ENCODE measurements at regions not wholly inside any gene's neighbourhood (a gene's known extent, or its start where the extent isn't known, plus 50 kb on each side); places are given as distances from the start of the nearest gene placed in this dataset.

DNA sequence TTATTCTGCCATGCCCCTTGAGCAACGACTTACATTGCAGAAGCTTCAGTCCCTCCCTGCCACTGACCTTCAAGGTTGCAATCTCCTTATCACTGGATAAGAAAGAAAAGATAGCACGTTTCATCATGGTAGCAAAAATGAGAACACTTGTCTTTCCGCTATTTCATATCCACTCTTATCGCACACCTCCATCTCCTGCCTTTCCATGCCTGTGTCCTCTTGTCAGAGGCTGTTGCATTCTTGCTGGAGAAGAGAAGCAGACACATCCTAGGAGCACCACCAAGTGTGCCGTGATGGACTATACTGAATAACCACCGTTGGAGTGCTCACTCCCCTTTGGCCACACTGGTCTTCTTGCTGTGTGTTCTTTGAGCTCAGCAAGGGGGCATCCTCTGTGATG lies 230.6 kb upstream of the IRX3 start:
- Histone ChIP-seq H3K27ac (no peak overlapping the region), H3K4me3 (no peak overlapping the region), H3K27me3 (no peaks in the 10 kb centered on the region), H3K9me3 (peaks cover 0 to 8% of the 10 kb centered on the region in 2 donors), H3K4me1 (no peaks in the 10 kb centered on the region), H3K36me3 (no peaks in the 10 kb centered on the region)
- DNase-seq = no peak
- intact Hi-C loops (cut with DNase I) = no loop called here
- no peak for ATAC-seq
- TF ChIP-seq, protein P1, sequence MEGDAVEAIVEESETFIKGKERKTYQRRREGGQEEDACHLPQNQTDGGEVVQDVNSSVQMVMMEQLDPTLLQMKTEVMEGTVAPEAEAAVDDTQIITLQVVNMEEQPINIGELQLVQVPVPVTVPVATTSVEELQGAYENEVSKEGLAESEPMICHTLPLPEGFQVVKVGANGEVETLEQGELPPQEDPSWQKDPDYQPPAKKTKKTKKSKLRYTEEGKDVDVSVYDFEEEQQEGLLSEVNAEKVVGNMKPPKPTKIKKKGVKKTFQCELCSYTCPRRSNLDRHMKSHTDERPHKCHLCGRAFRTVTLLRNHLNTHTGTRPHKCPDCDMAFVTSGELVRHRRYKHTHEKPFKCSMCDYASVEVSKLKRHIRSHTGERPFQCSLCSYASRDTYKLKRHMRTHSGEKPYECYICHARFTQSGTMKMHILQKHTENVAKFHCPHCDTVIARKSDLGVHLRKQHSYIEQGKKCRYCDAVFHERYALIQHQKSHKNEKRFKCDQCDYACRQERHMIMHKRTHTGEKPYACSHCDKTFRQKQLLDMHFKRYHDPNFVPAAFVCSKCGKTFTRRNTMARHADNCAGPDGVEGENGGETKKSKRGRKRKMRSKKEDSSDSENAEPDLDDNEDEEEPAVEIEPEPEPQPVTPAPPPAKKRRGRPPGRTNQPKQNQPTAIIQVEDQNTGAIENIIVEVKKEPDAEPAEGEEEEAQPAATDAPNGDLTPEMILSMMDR (IDR thresholded peaks at IDR 0.05) = no peak

DNA sequence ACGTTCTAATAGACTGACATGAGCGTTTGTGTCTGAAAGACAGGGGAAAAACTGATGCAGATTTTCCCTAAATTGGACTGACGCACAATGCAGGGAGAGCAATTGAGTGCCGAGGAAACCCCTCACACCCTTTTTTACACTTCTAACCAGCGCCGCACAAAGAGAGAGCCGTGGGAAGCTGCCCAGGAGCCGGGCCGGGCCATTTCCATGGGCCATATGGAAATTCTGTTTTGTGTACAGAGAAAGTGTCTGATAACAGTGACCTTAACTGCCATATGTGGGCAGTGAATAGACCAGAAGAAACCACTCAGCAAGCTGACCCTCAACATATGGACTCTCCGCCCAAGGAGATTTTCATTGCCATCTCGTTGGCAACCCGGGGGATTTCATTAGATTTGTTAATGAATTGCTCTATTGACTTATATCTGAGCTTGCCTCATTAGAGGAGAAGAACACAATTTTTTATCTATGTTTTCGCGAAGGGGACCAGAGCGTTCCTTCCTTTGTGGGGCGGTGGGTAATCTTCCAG lies 225.9 kb upstream of the IRX3 start:
- no peaks in the 10 kb centered on the region for H3K9me3 ChIP-seq
- no peaks in the 10 kb centered on the region for H3K27me3 ChIP-seq
- no peak overlapping the region for H3K27ac ChIP-seq
- no peak for ATAC-seq
- H3K4me3 ChIP-seq = no peak overlapping the region
- intact Hi-C loops (cut with DNase I) = no loop called here
- TF ChIP-seq, protein P1 (IDR thresholded peaks at IDR 0.05) = no peak
- DNase-seq = no peak
- no peaks in the 10 kb centered on the region for H3K36me3 ChIP-seq
- H3K4me1 ChIP-seq = no peaks in the 10 kb centered on the region

DNA sequence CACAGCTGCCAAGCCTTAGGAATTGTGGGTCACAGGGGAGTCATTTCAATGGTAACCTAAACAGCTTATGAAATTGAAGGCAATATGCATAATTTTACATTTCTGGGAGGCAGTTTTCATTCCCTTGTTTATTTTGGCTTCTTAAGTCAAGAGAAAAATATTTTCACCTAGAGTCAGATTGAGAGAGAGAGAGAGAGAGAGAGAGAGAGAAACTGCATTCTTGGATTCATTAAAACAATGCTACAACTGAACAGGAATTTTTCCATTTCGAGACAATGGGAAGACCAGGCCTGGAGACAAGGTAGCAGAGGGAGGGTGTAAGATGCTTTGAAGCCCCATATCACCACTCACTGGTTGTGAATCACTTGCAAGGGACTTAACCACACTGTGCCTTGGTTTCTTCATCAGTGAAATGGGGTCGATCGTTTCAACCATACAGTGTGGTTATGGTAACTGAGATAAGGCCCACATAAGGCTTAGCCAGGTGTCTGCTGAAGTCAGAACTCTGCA lies 224.7 kb upstream of the IRX3 start:
- no peaks in the 10 kb centered on the region for H3K4me1 ChIP-seq

DNA sequence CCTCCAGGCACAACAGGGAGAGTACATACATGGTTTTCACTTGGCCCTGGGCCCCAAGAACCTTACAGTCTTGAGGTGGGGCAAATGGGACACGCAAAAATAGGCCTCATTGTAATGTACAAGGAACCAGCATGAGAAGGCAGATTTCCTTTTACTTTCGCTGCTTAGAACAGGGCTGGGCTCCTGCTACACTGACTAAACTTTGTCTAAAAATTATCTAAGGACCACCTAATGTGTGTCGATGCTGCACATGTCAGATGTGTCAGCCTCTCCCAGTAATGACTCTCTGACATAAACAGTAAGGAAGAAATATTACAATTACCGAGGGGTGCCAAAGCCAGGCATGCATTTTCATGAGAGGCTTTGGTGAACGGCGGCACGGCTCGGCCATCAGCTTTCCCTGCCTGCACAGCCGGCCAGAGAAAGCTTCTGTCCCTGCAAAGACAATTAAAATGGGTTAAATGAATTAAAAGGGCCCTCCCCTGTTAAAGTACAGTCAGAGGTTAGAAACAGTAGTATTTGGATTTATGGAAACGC lies 224.2 kb upstream of the IRX3 start:
- no peak overlapping the region for H3K4me3 ChIP-seq
- H3K4me1 ChIP-seq = no peaks in the 10 kb centered on the region
- H3K9me3 ChIP-seq = no peaks in the 10 kb centered on the region
- ATAC-seq (no peak), DNase-seq (no peak)
- TF ChIP-seq, protein P1 (IDR thresholded peaks at IDR 0.05) = no peak
- intact Hi-C loops (cut with DNase I) = no loop called here
- no peaks in the 10 kb centered on the region for H3K36me3 ChIP-seq
- no peak overlapping the region for H3K27ac ChIP-seq
- no peaks in the 10 kb centered on the region for H3K27me3 ChIP-seq

More for the DNA sequence above, 224.7 kb upstream of the IRX3 start:
- no peak for DNase-seq
- no peak for ATAC-seq
- intact Hi-C loops (cut with DNase I) = no loop called here
- H3K36me3 ChIP-seq = no peaks in the 10 kb centered on the region
- H3K9me3 ChIP-seq = no peaks in the 10 kb centered on the region
- no peaks in the 10 kb centered on the region for H3K27me3 ChIP-seq
- H3K4me3 ChIP-seq = no peak overlapping the region
- TF ChIP-seq, protein P1 (IDR thresholded peaks at IDR 0.05) = no peak
- H3K27ac ChIP-seq = no peak overlapping the region

DNA sequence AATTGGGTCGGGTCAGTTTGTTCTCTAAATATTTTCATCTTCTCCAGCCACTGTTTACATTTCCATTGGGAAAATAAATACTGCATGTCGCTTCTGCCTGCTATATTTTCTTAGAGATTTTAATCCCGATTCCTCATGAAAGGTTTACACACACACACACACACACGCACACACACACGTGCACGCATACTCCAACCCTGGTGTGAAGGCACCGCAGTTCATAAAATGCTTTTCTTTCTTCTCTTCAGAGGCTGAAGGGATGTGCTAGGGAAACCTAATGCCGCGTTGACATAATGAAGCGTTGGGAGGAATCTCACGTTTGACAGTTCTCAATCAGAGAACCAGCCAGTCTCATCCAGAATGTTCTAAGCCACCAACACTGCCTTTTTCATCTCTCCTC lies 222.9 kb upstream of the IRX3 start:
- no peaks in the 10 kb centered on the region for H3K9me3 ChIP-seq
- H3K4me1 ChIP-seq = peaks cover 0 to 7% of the 10 kb centered on the region in 2 donors
- TF ChIP-seq, protein P1 (IDR thresholded peaks at IDR 0.05) = no peak
- ATAC-seq (no peak), DNase-seq (no peak)
- no peaks in the 10 kb centered on the region for H3K36me3 ChIP-seq
- H3K27ac ChIP-seq = no peak overlapping the region
- H3K27me3 ChIP-seq = no peaks in the 10 kb centered on the region
- intact Hi-C loops (cut with DNase I) = no loop called here
- no peak overlapping the region for H3K4me3 ChIP-seq

Measured in left lung (tissue), 4 donors.